GM19351 (cell line): ENCODE measurements at regions not wholly inside any gene's neighbourhood (a gene's known extent, or its start where the extent isn't known, plus 50 kb on each side); places are given as distances from the start of the nearest gene placed in this dataset.
"Not testable (repeated sequence)": the region's sequence is repeated elsewhere in the genome, so short reads cannot be mapped to it uniquely, and the experiment has no call there.

ENCODE experiments used
- ATAC-seq: cut with Tn5 transposase; IDR thresholded peaks from one replicate; pipeline ENCODE4 v1.9.1; 2021; ENCODE audit warnings: mild to moderate bottlenecking, moderate library complexity; ENCODE audit not compliant: unreplicated experiment

GRCh38 chrX:40380655-40381488 lies 199.9 kb upstream of the ATP6AP2 start:
- no peak for ATAC-seq

GRCh38 chrX:40377684-40378083 lies 203.1 kb upstream of the ATP6AP2 start:
- ATAC-seq = no peak

GRCh38 chrX:40374486-40374885 lies 206.3 kb upstream of the ATP6AP2 start:
- no peak for ATAC-seq

- no peak for ATAC-seq
These were observed 207.1 kb upstream of the ATP6AP2 start for GRCh38 chrX:40373641-40374040.

GRCh38 chrX:40373025-40373424 lies 207.7 kb upstream of the ATP6AP2 start:
- ATAC-seq = no peak

GRCh38 chrX:40371376-40371775 lies 209.4 kb upstream of the ATP6AP2 start:
- no peak for ATAC-seq

- no peak for ATAC-seq
These were observed 212.1 kb upstream of the ATP6AP2 start for GRCh38 chrX:40368611-40369061.

- no peak for ATAC-seq
These were observed 214.1 kb upstream of the ATP6AP2 start for GRCh38 chrX:40366661-40367060.

- not testable (repeated sequence) for ATAC-seq
These were observed 218.5 kb upstream of the ATP6AP2 start for GRCh38 chrX:40362291-40362690.

- ATAC-seq = no peak
These were observed 220.2 kb upstream of the ATP6AP2 start for GRCh38 chrX:40360557-40360956.

- no peak for ATAC-seq
These were observed 221.2 kb upstream of the ATP6AP2 start for GRCh38 chrX:40359593-40359992.

GRCh38 chrX:40358994-40359393 lies 221.8 kb upstream of the ATP6AP2 start:
- ATAC-seq = no peak

GRCh38 chrX:40349251-40349650 lies 231.5 kb upstream of the ATP6AP2 start:
- no peak for ATAC-seq

GRCh38 chrX:40346379-40346778 lies 234.4 kb upstream of the ATP6AP2 start:
- ATAC-seq = no peak

- no peak for ATAC-seq
These were observed 237.5 kb upstream of the ATP6AP2 start for GRCh38 chrX:40343319-40343718.

GRCh38 chrX:40340116-40340515 lies 240.7 kb upstream of the ATP6AP2 start:
- no peak for ATAC-seq

- ATAC-seq = no peak
These were observed 235.6 kb upstream of the BCOR start for GRCh38 chrX:40333344-40333743.

- no peak for ATAC-seq
These were observed 234.0 kb upstream of the BCOR start for GRCh38 chrX:40331762-40332161.

- no peak for ATAC-seq
These were observed 233.6 kb upstream of the BCOR start for GRCh38 chrX:40331353-40331752.

GRCh38 chrX:40329616-40330015 lies 231.9 kb upstream of the BCOR start:
- ATAC-seq = no peak

GRCh38 chrX:40327085-40327484 lies 229.3 kb upstream of the BCOR start:
- ATAC-seq = no peak

- ATAC-seq = no peak
These were observed 228.6 kb upstream of the BCOR start for GRCh38 chrX:40326186-40326965.
